GM12878 (cell line): ENCODE measurements at regions not wholly inside any gene's neighbourhood (a gene's known extent, or its start where the extent isn't known, plus 50 kb on each side); places are given as distances from the start of the nearest gene placed in this dataset.
A peak's percentile ranks its signal among the peaks of the same experiment; 100 is the strongest.

Experiments
- ATAC-seq: fragments of 200-7000 bp; cut with Tn5 transposase; 3 replicates; pipeline ENCODE4 v1.9.1; 2020; ENCODE audit warnings: mild to moderate bottlenecking, moderate library complexity
- BruUV-seq: library from RNA; stranded (reverse); fragments of 400-500 nt; replicated peaks from 2 replicates; lab custom pipeline; 2021; lab: Mats Ljungman, UMichigan
- CTCF ChIA-PET: fragments of 300-600 bp; sonication (Branson Sonifier 250); formaldehyde crosslinking; extraction: SDS; loops from one replicate; lab custom pipeline; 2021; ENCODE audit warnings: inconsistent platforms; lab: Yijun Ruan, JAX
- POLR2A ChIA-PET: fragments of 350-600 bp; formaldehyde crosslinking; extraction: SDS; loops from one replicate; lab custom pipeline; 2021; ENCODE audit warnings: inconsistent platforms; lab: Charles Lee
- RAD21 ChIA-PET: fragments of 300-600 bp; sonication (Branson Sonifier 250); formaldehyde crosslinking; loops from one replicate; lab custom pipeline; 2023; ENCODE audit warnings: antibody characterized with exemption; ENCODE audit not compliant: unreplicated experiment; lab: Charles Lee
- SMC1A ChIA-PET: fragments of 300-600 bp; sonication (Branson Sonifier 250); formaldehyde crosslinking; loops from one replicate; lab custom pipeline; 2023; ENCODE audit not compliant: unreplicated experiment, uncharacterized antibody; lab: Charles Lee
- DNase-seq: peaks from one replicate; pipeline ENCODE4 v3.0.0-alpha.2; 2011; ENCODE audit warnings: low read depth, low spot score
- FAIRE-seq: peaks from 3 replicates; lab custom pipeline; 2011; peaks lifted over from hg19 to GRCh38; lab: Jason Lieb, UNC
- H2AFZ ChIP-seq: 2 replicates; pipeline ENCODE4 v1.6.0; 2011; ENCODE audit warnings: low read depth, low read length, control low read depth; ENCODE audit not compliant: control insufficient read depth
- H3K27ac ChIP-seq: 2 replicates; pipeline ENCODE4 v1.5.1; 2011; ENCODE audit warnings: control low read depth; ENCODE audit not compliant: control insufficient read depth, insufficient read depth
- H3K27me3 ChIP-seq, 2 experiments: replicated peaks in 1 of 2; 2 replicates each; pipeline versions ENCODE4 v1.6.0 to v1.6.1; 2011; ENCODE audit warnings: low read length in 1 of 2; ENCODE audit not compliant: control insufficient read depth in 2 of 2, insufficient read depth in 2 of 2
- H3K36me3 ChIP-seq, 2 experiments: 2 replicates each; pipeline ENCODE4 v1.5.1; 2011; ENCODE audit warnings: low read length in 1 of 2; ENCODE audit not compliant: control insufficient read depth in 2 of 2, insufficient read depth in 2 of 2
- H3K4me1 ChIP-seq: 2 replicates; pipeline ENCODE4 v1.6.1; 2011; ENCODE audit warnings: mild to moderate bottlenecking, low read length, moderate library complexity, mixed read lengths; ENCODE audit not compliant: control insufficient read depth, insufficient read depth
- H3K4me2 ChIP-seq: 2 replicates; pipeline ENCODE4 v1.6.0; 2011; ENCODE audit warnings: control low read depth; ENCODE audit not compliant: control insufficient read depth, insufficient read depth
- H3K4me3 ChIP-seq: fragments of 200-600 bp; sonication (generic); 2 replicates; pipeline ENCODE4 v1.5.1; 2016
- H3K79me2 ChIP-seq: 2 replicates; pipeline ENCODE4 v1.6.0; 2011; ENCODE audit warnings: low read length; ENCODE audit not compliant: control insufficient read depth, insufficient read depth
- H3K9ac ChIP-seq: 2 replicates; pipeline ENCODE4 v1.8.0; 2011; ENCODE audit warnings: low read length, control low read depth, mixed read lengths; ENCODE audit not compliant: control insufficient read depth, insufficient read depth
- H3K9me3 ChIP-seq: replicated peaks from 3 replicates; pipeline ENCODE4 v1.5.1; 2011; ENCODE audit warnings: mild to moderate bottlenecking, low read length; ENCODE audit not compliant: control insufficient read depth, insufficient read depth
- H4K20me1 ChIP-seq: 2 replicates; pipeline ENCODE4 v1.6.0; 2011; ENCODE audit not compliant: control insufficient read depth, insufficient read depth
- ASH2L ChIP-seq: fragments of 300-600, 200-600 bp; sonication (generic); IDR thresholded peaks from 2 replicates; pipeline ENCODE4 v1.6.1; 2017; ENCODE audit warnings: low read depth, mild to moderate bottlenecking, borderline replicate concordance
- BMI1 ChIP-seq: fragments of 450-650 bp; IDR thresholded peaks from 2 replicates; pipeline ENCODE4 v1.6.1; 2016; ENCODE audit warnings: mild to moderate bottlenecking, moderate library complexity, borderline replicate concordance
- CHD4 ChIP-seq: fragments of 200-600 bp; sonication (generic); IDR thresholded peaks from 2 replicates; pipeline ENCODE4 v1.6.1; 2016; ENCODE audit warnings: mild to moderate bottlenecking
- CREM ChIP-seq: IDR thresholded peaks from 2 replicates; pipeline ENCODE4 v1.6.1; 2014; ENCODE audit warnings: antibody characterized with exemption, low read depth
- E2F4 ChIP-seq: IDR thresholded peaks from 2 replicates; pipeline ENCODE4 v1.6.1; 2012; ENCODE audit warnings: low read depth, low read length, improper control_type of control experiment
- FOS ChIP-seq: IDR thresholded peaks from 3 replicates; pipeline ENCODE4 v1.6.1; 2011; ENCODE audit warnings: borderline replicate concordance; ENCODE audit not compliant: insufficient read length; ENCODE audit errors: extremely low read depth
- HDAC2 ChIP-seq: fragments of 200-600 bp; sonication (generic); IDR thresholded peaks from 2 replicates; pipeline ENCODE4 v1.6.1; 2017
- JUND ChIP-seq: IDR thresholded peaks from 2 replicates; pipeline ENCODE4 v1.6.1; 2012; ENCODE audit warnings: low read depth, mild to moderate bottlenecking, low read length, improper control_type of control experiment, moderate library complexity
- KDM1A ChIP-seq: fragments of 200-600 bp; sonication (generic); IDR thresholded peaks from 2 replicates; pipeline ENCODE4 v1.6.1; 2016; ENCODE audit warnings: borderline replicate concordance
- LARP7 ChIP-seq: fragments of 450-650 bp; IDR thresholded peaks from 2 replicates; pipeline ENCODE4 v1.6.1; 2017; ENCODE audit warnings: mild to moderate bottlenecking
- MYC ChIP-seq: IDR thresholded peaks from 2 replicates; pipeline ENCODE4 v1.6.1; 2011; ENCODE audit warnings: mild to moderate bottlenecking, low read length, moderate library complexity, inconsistent platforms; ENCODE audit not compliant: insufficient read depth, insufficient replicate concordance, insufficient read length, severe bottlenecking
- NFYB ChIP-seq: IDR thresholded peaks from 2 replicates; pipeline ENCODE4 v1.6.1; 2011; ENCODE audit warnings: low read depth, mild to moderate bottlenecking, low read length, improper control_type of control experiment, moderate library complexity; ENCODE audit not compliant: insufficient read depth
- NR2C1 ChIP-seq: fragments of 450-650 bp; IDR thresholded peaks from 2 replicates; pipeline ENCODE4 v1.6.1; 2017; ENCODE audit warnings: antibody characterized with exemption, mild to moderate bottlenecking, moderate library complexity
- NR2C2 ChIP-seq: IDR thresholded peaks from 2 replicates; pipeline ENCODE4 v1.6.1; 2011; ENCODE audit warnings: borderline replicate concordance, low read depth; ENCODE audit not compliant: control insufficient read depth, insufficient read length
- PML ChIP-seq: IDR thresholded peaks from 2 replicates; pipeline ENCODE4 v1.6.1; 2012; ENCODE audit warnings: low read length, inconsistent platforms
- ZZZ3 ChIP-seq: IDR thresholded peaks from 2 replicates; pipeline ENCODE4 v1.6.1; 2011; ENCODE audit warnings: low read depth; ENCODE audit not compliant: control insufficient read depth, insufficient read length
- WGBS: methylation state at CpG from one replicate; pipeline ENCODE4 v1.1.6; 2016; ENCODE audit warnings: low lambda C conversion rate; ENCODE audit not compliant: insufficient replicate concordance, insufficient coverage; ENCODE audit errors: missing lambda C conversion rate; 5-methylcytosine and 5-hydroxymethylcytosine counted together
- in situ Hi-C: fragments of 300-500 bp; cut with MboI; formaldehyde crosslinking; loops from 9 replicates; pipeline ENCODE4 v1.14.3; 2018; ENCODE audit warnings: mixed read lengths
- intact Hi-C: fragments of 100-400 bp; cut with micrococcal nuclease; formaldehyde crosslinking; loops from one replicate; pipeline ENCODE4 v1.14.2; 2022; ENCODE audit not compliant: unreplicated experiment

- FAIRE-seq (no peak), DNase-seq (no peak), ATAC-seq (no peak)
- intact Hi-C loops = no loop called here
- no peaks in the 10 kb centered on the region; a peak in 1 of 4 replicates for H3K36me3 ChIP-seq
- RAD21 ChIA-PET = no interaction called here
- BruUV-seq = no TSS peak
- H3K9me3 ChIP-seq = no peaks in the 10 kb centered on the region; the same call in 2 of the 3 replicates
- peaks cover 1% of the 10 kb centered on the region for H3K79me2 ChIP-seq
- H3K4me2 ChIP-seq = no peak overlapping the region
- no peak overlapping the region for H3K4me3 ChIP-seq
- POLR2A ChIA-PET = no interaction called here
- in situ Hi-C loops = no loop called here
- H4K20me1 ChIP-seq = no peaks in the 10 kb centered on the region
- H3K27ac ChIP-seq = no peak overlapping the region
- no peaks in the 10 kb centered on the region for H3K27me3 ChIP-seq
- SMC1A ChIA-PET = interaction anchor here (1.0 kb wide), 1 partner anchor 8 kb away, joined by 3 read pairs; no protein-coding TSS in a partner anchor
- H2AFZ ChIP-seq = no peak overlapping the region
- no peak overlapping the region for H3K9ac ChIP-seq
- CTCF ChIA-PET = no interaction called here
- peaks cover 17% of the 10 kb centered on the region for H3K4me1 ChIP-seq
- TF ChIP-seq CHD4 = no peak
- TF ChIP-seq HDAC2 = no peak
- no peak for TF ChIP-seq CREM
- TF ChIP-seq ZZZ3 = no peak
- TF ChIP-seq JUND = no peak
- no peak for TF ChIP-seq PML
- TF ChIP-seq LARP7 = no peak
Measured at GRCh38 chr16:72598696-72599095, 426.7 kb upstream of the PMFBP1 start.

DNA sequence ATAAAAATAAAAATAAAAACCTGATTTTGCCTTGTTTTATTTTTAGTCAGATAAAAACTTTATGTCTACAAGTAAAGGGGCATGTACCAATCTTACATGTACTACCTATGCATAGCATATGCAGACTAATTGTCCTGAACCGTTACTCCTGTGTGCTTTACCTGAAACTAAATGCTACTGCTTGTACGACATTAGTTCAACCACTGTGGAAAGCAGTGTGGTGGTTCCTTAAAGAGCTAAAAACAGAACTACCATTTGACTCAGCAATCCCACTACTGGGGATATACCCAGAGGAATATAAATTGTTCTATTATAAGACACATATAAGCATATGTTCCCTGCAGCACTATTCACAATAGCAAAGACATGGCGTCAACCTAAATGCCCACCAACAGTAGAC is 426.0 kb upstream of the PMFBP1 start:
- DNase-seq = peak; percentile 32
- peak; percentile 44 for FAIRE-seq
- SMC1A ChIA-PET = interaction anchor here (1.3 kb wide), 1 partner anchor 94 kb away, joined by 3 read pairs; no protein-coding TSS in a partner anchor
- BruUV-seq = no TSS peak
- intact Hi-C loops = no loop called here
- H3K9me3 ChIP-seq = no peaks in the 10 kb centered on the region; the same call in 2 of the 3 replicates
- peaks cover 1% of the 10 kb centered on the region for H3K79me2 ChIP-seq
- no peaks in the 10 kb centered on the region for H3K27me3 ChIP-seq
- no peak overlapping the region for H2AFZ ChIP-seq
- peak; percentile 65 for ATAC-seq
- WGBS = 0% methylated on average over 3 of the region's 3 CpGs
- H3K4me2 ChIP-seq = no peak overlapping the region
- peaks cover 21% of the 10 kb centered on the region for H3K4me1 ChIP-seq
- no peaks in the 10 kb centered on the region; a peak in 1 of 4 replicates for H3K36me3 ChIP-seq
- RAD21 ChIA-PET = no interaction called here
- CTCF ChIA-PET = interaction anchor here (0.6 kb wide), 1 partner anchor 91 kb away, joined by 3 read pairs; no protein-coding TSS in a partner anchor
- H4K20me1 ChIP-seq = no peaks in the 10 kb centered on the region
- H3K27ac ChIP-seq = peak overlapping the region; percentile 25; the same call in 1 of the 2 replicates
- POLR2A ChIA-PET = no interaction called here
- H3K9ac ChIP-seq = no peak overlapping the region
- H3K4me3 ChIP-seq = no peak overlapping the region
- in situ Hi-C loops = no loop called here
- no peak for TF ChIP-seq NFYB
- TF ChIP-seq E2F4 = no peak
- TF ChIP-seq NR2C2 = no peak
- TF ChIP-seq KDM1A = no peak
- TF ChIP-seq ASH2L = no peak
- no peak for TF ChIP-seq NR2C1
- TF ChIP-seq FOS = no peak
- no peak for TF ChIP-seq MYC
- no peak for TF ChIP-seq BMI1
